GM23338 (cell line): ENCODE measurements at regions not wholly inside any gene's neighbourhood (a gene's known extent, or its start where the extent isn't known, plus 50 kb on each side); places are given as distances from the start of the nearest gene placed in this dataset.

Experiments used
- ATAC-seq: fragments of 200-7000 bp; cut with Tn5 transposase; 3 replicates; pipeline ENCODE4 v1.9.1; 2020
- DNase-seq: peaks from one replicate; pipeline ENCODE4 v3.0.0-alpha.2; 2015; ENCODE audit warnings: low spot score
- H2AFZ ChIP-seq: fragments of 200-600 bp; sonication (generic); 2 replicates; pipeline ENCODE4 v1.8.0; 2016; ENCODE audit warnings: antibody characterized with exemption, mild to moderate bottlenecking, moderate library complexity
- H3F3A ChIP-seq: fragments of 200-600 bp; sonication (generic); replicated peaks from 2 replicates; pipeline ENCODE4 v1.8.0; 2017; ENCODE audit warnings: antibody characterized with exemption, mixed run types, low read depth
- H3K27ac ChIP-seq: fragments of 200-600 bp; sonication (generic); 2 replicates; pipeline ENCODE4 v1.6.1; 2016; ENCODE audit warnings: low read depth
- H3K27me3 ChIP-seq: fragments of 200-600 bp; sonication (generic); 2 replicates; pipeline ENCODE4 v1.8.0; 2016; ENCODE audit warnings: mild to moderate bottlenecking, mixed run types, moderate library complexity; ENCODE audit not compliant: insufficient read depth
- H3K36me3 ChIP-seq: fragments of 200-600 bp; sonication (generic); 2 replicates; pipeline ENCODE4 v1.8.0; 2016; ENCODE audit warnings: mild to moderate bottlenecking; ENCODE audit not compliant: insufficient read depth
- H3K4me1 ChIP-seq: fragments of 200-600 bp; sonication (generic); 2 replicates; pipeline ENCODE4 v1.8.0; 2016; ENCODE audit warnings: mild to moderate bottlenecking, moderate library complexity; ENCODE audit not compliant: insufficient read depth
- H3K4me2 ChIP-seq: fragments of 200-600 bp; sonication (generic); 2 replicates; pipeline ENCODE4 v1.7.1; 2017; ENCODE audit warnings: mixed run types
- H3K4me3 ChIP-seq: fragments of 200-600 bp; sonication (generic); 2 replicates; pipeline ENCODE4 v1.6.1; 2016; ENCODE audit warnings: mixed run types
- H3K79me2 ChIP-seq: fragments of 200-600 bp; sonication (generic); replicated peaks from 2 replicates; pipeline ENCODE4 v1.8.0; 2017; ENCODE audit warnings: mild to moderate bottlenecking; ENCODE audit not compliant: insufficient read depth
- H3K9me2 ChIP-seq: fragments of 200-600 bp; sonication (generic); 2 replicates; pipeline ENCODE4 v1.8.0; 2017; ENCODE audit not compliant: insufficient read depth
- H4K20me1 ChIP-seq: fragments of 200-600 bp; sonication (generic); replicated peaks from 2 replicates; pipeline ENCODE4 v1.8.0; 2017; ENCODE audit warnings: mild to moderate bottlenecking; ENCODE audit not compliant: insufficient read depth
- H3K27ac Mint-ChIP-seq: 2 replicates; pipeline ENCODE4 v1.8.0; 2020; ENCODE audit warnings: inconsistent platforms, mild to moderate bottlenecking, moderate library complexity, mixed read lengths
- H3K27me3 Mint-ChIP-seq: 3 replicates; pipeline ENCODE4 v1.8.0; 2022; ENCODE audit warnings: low read depth, mild to moderate bottlenecking, moderate library complexity, mixed read lengths, inconsistent platforms; ENCODE audit not compliant: insufficient read depth, poor library complexity
- H3K36me3 Mint-ChIP-seq: 3 replicates; pipeline ENCODE4 v1.8.0; 2021; ENCODE audit warnings: low read depth, mild to moderate bottlenecking, inconsistent platforms, moderate library complexity, mixed read lengths
- H3K4me1 Mint-ChIP-seq: 3 replicates; pipeline ENCODE4 v1.8.0; 2020; ENCODE audit warnings: mild to moderate bottlenecking, inconsistent platforms, mixed read lengths
- H3K4me3 Mint-ChIP-seq: 3 replicates; pipeline ENCODE4 v1.8.0; 2021; ENCODE audit warnings: moderate library complexity, mild to moderate bottlenecking, inconsistent platforms, mixed read lengths
- H3K9me3 Mint-ChIP-seq: 3 replicates; pipeline ENCODE4 v1.8.0; 2020; ENCODE audit warnings: moderate library complexity, mild to moderate bottlenecking, inconsistent platforms, mixed read lengths
- POLR2AphosphoS5 ChIP-seq: IDR thresholded peaks from 2 replicates; pipeline ENCODE4 v1.6.1; 2016; ENCODE audit warnings: antibody characterized with exemption, low read depth
- STAT1 ChIP-seq: IDR thresholded peaks from one replicate; pipeline ENCODE4 v1.6.1; 2016; ENCODE audit warnings: antibody characterized with exemption; ENCODE audit not compliant: unreplicated experiment
- ZNF331 ChIP-seq: fragments of 250-450 bp; sonication (Bioruptor Pico); IDR thresholded peaks from 2 replicates; pipeline ENCODE4 v1.5.0; 2020; ENCODE audit warnings: low read depth, mild to moderate bottlenecking, moderate library complexity
- TF ChIP-seq, protein P1 (sequence below): IDR thresholded peaks from one replicate; pipeline ENCODE4 v1.6.1; 2018; ENCODE audit warnings: antibody characterized with exemption; ENCODE audit not compliant: unreplicated experiment
- TF ChIP-seq, protein P2 (sequence below): IDR thresholded peaks from 2 replicates; pipeline ENCODE4 v1.6.1; 2016; ENCODE audit warnings: antibody characterized with exemption
- TF ChIP-seq, protein P3 (sequence below), 2 experiments: fragments of 200-600 bp in 1 of 2; sonication (generic) in 1 of 2; conservative IDR thresholded peaks; 2 replicates each; pipeline versions ENCODE4 v1.5.1 to v1.6.1; 2016 to 2017; ENCODE audit warnings: antibody characterized with exemption in 2 of 2, low read depth in 2 of 2, mild to moderate bottlenecking in 2 of 2, moderate library complexity in 1 of 2
- TF ChIP-seq, protein P4 (sequence below): fragments of 250-450 bp; sonication (Bioruptor Pico); IDR thresholded peaks from 2 replicates; pipeline ENCODE4 v1.5.0; 2020; ENCODE audit warnings: mild to moderate bottlenecking, moderate library complexity

DNA sequence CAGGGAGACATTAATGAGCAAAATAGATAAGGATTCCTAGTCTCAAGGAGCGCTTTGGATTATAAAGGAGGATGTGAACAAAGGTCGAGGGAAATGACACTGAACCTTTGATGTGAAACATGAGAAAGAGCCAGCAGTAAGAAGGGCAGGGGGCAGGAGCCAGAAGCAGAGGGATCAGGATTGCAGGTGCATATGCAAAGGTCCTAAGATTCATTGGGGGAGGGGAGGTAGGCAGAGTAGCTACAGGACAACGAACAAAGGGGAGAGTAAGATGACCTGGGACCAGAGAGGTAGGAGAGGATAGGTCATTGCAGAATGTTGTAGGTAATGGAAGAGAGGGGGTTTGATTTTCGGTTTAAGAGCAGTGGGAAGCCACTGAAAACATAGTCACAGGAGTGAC, 129.2 kb upstream of the TRPM3 start (continued):
- TF ChIP-seq, protein P1, sequence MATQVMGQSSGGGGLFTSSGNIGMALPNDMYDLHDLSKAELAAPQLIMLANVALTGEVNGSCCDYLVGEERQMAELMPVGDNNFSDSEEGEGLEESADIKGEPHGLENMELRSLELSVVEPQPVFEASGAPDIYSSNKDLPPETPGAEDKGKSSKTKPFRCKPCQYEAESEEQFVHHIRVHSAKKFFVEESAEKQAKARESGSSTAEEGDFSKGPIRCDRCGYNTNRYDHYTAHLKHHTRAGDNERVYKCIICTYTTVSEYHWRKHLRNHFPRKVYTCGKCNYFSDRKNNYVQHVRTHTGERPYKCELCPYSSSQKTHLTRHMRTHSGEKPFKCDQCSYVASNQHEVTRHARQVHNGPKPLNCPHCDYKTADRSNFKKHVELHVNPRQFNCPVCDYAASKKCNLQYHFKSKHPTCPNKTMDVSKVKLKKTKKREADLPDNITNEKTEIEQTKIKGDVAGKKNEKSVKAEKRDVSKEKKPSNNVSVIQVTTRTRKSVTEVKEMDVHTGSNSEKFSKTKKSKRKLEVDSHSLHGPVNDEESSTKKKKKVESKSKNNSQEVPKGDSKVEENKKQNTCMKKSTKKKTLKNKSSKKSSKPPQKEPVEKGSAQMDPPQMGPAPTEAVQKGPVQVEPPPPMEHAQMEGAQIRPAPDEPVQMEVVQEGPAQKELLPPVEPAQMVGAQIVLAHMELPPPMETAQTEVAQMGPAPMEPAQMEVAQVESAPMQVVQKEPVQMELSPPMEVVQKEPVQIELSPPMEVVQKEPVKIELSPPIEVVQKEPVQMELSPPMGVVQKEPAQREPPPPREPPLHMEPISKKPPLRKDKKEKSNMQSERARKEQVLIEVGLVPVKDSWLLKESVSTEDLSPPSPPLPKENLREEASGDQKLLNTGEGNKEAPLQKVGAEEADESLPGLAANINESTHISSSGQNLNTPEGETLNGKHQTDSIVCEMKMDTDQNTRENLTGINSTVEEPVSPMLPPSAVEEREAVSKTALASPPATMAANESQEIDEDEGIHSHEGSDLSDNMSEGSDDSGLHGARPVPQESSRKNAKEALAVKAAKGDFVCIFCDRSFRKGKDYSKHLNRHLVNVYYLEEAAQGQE = no peak
- no peak for TF ChIP-seq STAT1
- TF ChIP-seq, protein P2, sequence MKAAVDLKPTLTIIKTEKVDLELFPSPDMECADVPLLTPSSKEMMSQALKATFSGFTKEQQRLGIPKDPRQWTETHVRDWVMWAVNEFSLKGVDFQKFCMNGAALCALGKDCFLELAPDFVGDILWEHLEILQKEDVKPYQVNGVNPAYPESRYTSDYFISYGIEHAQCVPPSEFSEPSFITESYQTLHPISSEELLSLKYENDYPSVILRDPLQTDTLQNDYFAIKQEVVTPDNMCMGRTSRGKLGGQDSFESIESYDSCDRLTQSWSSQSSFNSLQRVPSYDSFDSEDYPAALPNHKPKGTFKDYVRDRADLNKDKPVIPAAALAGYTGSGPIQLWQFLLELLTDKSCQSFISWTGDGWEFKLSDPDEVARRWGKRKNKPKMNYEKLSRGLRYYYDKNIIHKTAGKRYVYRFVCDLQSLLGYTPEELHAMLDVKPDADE = no peak

DNA sequence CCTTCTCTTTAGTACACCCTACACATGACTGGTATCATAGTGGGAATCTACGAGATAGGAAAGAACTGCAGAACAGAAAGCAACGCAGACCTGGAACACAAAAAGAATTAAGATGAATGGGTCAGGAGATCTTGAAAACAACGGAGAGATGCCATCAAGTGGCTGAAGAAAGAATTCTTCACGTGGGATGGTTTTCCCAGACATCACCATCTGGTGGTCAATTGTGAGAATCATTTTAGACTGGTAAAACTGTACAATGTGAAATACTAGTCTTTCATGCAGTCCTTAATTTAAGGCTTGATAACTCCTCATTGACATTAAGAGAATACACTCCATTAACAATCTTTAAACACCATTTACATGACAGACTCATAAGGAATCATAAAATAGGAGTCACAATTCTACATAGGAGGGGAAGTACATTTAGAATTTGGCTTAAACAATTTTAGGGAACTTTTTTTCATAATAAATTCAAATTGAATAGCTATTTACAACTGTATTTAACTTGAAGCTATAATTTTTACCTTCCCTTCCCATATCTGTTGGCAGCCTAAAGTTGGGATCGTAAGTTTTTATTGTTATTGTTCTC, 128.4 kb upstream of the TRPM3 start:
- Histone ChIP-seq H3K4me2 (peak overlapping the region; percentile 36), H3K9me2 (no peaks in the 10 kb centered on the region), H3K4me3 (no peak overlapping the region), H3K4me1 (peaks cover 33% of the 10 kb centered on the region), H2AFZ (no peak overlapping the region), H3K79me2 (no peaks in the 10 kb centered on the region), H3K27me3 (no peaks in the 10 kb centered on the region), H3F3A (no peaks in the 10 kb centered on the region), H3K27ac (no peak overlapping the region), H3K36me3 (no peaks in the 10 kb centered on the region), H4K20me1 (no peaks in the 10 kb centered on the region)
- Mint-ChIP-seq H3K9me3 (no peaks in the 10 kb centered on the region), H3K4me1 (peaks cover 32% of the 10 kb centered on the region), H3K36me3 (no peaks in the 10 kb centered on the region), H3K4me3 (peak overlapping the region; percentile 44; the same call in 1 of the 3 replicates), H3K27me3 (peaks cover 5% of the 10 kb centered on the region), H3K27ac (0 out of 2 replicates have a peak overlapping the region, but pooled peaks have one; percentile 85)
- ATAC-seq (peak; percentile 67), DNase-seq (peak; percentile 75)
- TF ChIP-seq ZNF331 (CRISPR knock-in tag) = no peak
- TF ChIP-seq, protein P3, sequence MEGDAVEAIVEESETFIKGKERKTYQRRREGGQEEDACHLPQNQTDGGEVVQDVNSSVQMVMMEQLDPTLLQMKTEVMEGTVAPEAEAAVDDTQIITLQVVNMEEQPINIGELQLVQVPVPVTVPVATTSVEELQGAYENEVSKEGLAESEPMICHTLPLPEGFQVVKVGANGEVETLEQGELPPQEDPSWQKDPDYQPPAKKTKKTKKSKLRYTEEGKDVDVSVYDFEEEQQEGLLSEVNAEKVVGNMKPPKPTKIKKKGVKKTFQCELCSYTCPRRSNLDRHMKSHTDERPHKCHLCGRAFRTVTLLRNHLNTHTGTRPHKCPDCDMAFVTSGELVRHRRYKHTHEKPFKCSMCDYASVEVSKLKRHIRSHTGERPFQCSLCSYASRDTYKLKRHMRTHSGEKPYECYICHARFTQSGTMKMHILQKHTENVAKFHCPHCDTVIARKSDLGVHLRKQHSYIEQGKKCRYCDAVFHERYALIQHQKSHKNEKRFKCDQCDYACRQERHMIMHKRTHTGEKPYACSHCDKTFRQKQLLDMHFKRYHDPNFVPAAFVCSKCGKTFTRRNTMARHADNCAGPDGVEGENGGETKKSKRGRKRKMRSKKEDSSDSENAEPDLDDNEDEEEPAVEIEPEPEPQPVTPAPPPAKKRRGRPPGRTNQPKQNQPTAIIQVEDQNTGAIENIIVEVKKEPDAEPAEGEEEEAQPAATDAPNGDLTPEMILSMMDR (conservative IDR thresholded peaks at IDR 0.05; ENCODE audit: low read depth in 2 of 2) = peak; percentile 86 to 93
- no peak for TF ChIP-seq POLR2AphosphoS5
- TF ChIP-seq, protein P4, sequence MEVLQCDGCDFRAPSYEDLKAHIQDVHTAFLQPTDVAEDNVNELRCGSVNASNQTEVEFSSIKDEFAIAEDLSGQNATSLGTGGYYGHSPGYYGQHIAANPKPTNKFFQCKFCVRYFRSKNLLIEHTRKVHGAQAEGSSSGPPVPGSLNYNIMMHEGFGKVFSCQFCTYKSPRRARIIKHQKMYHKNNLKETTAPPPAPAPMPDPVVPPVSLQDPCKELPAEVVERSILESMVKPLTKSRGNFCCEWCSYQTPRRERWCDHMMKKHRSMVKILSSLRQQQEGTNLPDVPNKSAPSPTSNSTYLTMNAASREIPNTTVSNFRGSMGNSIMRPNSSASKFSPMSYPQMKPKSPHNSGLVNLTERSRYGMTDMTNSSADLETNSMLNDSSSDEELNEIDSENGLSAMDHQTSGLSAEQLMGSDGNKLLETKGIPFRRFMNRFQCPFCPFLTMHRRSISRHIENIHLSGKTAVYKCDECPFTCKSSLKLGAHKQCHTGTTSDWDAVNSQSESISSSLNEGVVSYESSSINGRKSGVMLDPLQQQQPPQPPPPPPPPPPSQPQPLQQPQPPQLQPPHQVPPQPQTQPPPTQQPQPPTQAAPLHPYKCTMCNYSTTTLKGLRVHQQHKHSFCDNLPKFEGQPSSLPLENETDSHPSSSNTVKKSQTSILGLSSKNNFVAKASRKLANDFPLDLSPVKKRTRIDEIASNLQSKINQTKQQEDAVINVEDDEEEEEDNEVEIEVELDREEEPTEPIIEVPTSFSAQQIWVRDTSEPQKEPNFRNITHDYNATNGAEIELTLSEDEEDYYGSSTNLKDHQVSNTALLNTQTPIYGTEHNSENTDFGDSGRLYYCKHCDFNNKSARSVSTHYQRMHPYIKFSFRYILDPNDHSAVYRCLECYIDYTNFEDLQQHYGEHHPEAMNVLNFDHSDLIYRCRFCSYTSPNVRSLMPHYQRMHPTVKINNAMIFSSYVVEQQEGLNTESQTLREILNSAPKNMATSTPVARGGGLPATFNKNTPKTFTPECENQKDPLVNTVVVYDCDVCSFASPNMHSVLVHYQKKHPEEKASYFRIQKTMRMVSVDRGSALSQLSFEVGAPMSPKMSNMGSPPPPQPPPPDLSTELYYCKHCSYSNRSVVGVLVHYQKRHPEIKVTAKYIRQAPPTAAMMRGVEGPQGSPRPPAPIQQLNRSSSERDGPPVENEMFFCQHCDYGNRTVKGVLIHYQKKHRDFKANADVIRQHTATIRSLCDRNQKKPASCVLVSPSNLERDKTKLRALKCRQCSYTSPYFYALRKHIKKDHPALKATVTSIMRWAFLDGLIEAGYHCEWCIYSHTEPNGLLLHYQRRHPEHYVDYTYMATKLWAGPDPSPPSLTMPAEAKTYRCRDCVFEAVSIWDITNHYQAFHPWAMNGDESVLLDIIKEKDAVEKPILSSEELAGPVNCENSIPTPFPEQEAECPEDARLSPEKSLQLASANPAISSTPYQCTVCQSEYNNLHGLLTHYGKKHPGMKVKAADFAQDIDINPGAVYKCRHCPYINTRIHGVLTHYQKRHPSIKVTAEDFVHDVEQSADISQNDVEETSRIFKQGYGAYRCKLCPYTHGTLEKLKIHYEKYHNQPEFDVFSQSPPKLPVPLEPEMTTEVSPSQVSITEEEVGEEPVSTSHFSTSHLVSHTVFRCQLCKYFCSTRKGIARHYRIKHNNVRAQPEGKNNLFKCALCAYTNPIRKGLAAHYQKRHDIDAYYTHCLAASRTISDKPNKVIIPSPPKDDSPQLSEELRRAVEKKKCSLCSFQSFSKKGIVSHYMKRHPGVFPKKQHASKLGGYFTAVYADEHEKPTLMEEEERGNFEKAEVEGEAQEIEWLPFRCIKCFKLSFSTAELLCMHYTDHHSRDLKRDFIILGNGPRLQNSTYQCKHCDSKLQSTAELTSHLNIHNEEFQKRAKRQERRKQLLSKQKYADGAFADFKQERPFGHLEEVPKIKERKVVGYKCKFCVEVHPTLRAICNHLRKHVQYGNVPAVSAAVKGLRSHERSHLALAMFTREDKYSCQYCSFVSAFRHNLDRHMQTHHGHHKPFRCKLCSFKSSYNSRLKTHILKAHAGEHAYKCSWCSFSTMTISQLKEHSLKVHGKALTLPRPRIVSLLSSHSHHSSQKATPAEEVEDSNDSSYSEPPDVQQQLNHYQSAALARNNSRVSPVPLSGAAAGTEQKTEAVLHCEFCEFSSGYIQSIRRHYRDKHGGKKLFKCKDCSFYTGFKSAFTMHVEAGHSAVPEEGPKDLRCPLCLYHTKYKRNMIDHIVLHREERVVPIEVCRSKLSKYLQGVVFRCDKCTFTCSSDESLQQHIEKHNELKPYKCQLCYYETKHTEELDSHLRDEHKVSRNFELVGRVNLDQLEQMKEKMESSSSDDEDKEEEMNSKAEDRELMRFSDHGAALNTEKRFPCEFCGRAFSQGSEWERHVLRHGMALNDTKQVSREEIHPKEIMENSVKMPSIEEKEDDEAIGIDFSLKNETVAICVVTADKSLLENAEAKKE (CRISPR knock-in tag) = 0 out of 2 replicates have a peak, but pooled peaks have one; percentile 28
- TF ChIP-seq STAT1 = no peak
- TF ChIP-seq, protein P1 = no peak
